PFSK-1 (cell line): ENCODE measurements at regions not wholly inside any gene's neighbourhood (a gene's known extent, or its start where the extent isn't known, plus 50 kb on each side); places are given as distances from the start of the nearest gene placed in this dataset.

ENCODE experiments used
- FOXP2 ChIP-seq: optimal IDR thresholded peaks from 2 replicates; pipeline ENCODE3; 2011; ENCODE audit warnings: borderline replicate concordance, control low read depth, inconsistent platforms; ENCODE audit not compliant: insufficient read depth; ENCODE audit errors: extremely low read length, extremely low read depth
- POLR2AphosphoS5 ChIP-seq: IDR thresholded peaks from 2 replicates; pipeline ENCODE4 v1.6.1; 2012; ENCODE audit warnings: low read depth, mild to moderate bottlenecking, control low read depth, low read length, moderate library complexity
- REST ChIP-seq, 2 experiments: IDR thresholded peaks; 2 replicates each; pipeline versions ENCODE4 v1.6.1 to v1.8.0; 2011 to 2012; ENCODE audit warnings: low read depth in 2 of 2, low read length in 2 of 2, control low read depth in 1 of 2, inconsistent platforms in 1 of 2, mild to moderate bottlenecking in 1 of 2, moderate library complexity in 1 of 2; ENCODE audit not compliant: insufficient read depth in 1 of 2
- SIN3A ChIP-seq: IDR thresholded peaks from 2 replicates; pipeline ENCODE4 v1.6.1; 2012; ENCODE audit warnings: mild to moderate bottlenecking, low read length, moderate library complexity, borderline replicate concordance; ENCODE audit not compliant: insufficient read depth
- TAF1 ChIP-seq: IDR thresholded peaks from 2 replicates; pipeline ENCODE4 v1.6.1; 2012; ENCODE audit warnings: low read length, control low read depth, borderline replicate concordance; ENCODE audit not compliant: insufficient read depth

- TF ChIP-seq TAF1 (no peak), POLR2AphosphoS5 (no peak), SIN3A (no peak), REST (IDR thresholded peaks at IDR 0.05; ENCODE audit: insufficient read depth in 1 of 2, low read depth in 2 of 2, low read length in 2 of 2) (no peak), FOXP2 (no peak)
Observed at GRCh38 chr10:104580774-104581675, 60.1 kb upstream of the SORCS3 start.

- no peak for TF ChIP-seq POLR2AphosphoS5
- TF ChIP-seq TAF1: no peak
- no peak for TF ChIP-seq SIN3A
- no peak for TF ChIP-seq REST (IDR thresholded peaks at IDR 0.05; ENCODE audit: insufficient read depth in 1 of 2, low read depth in 2 of 2, low read length in 2 of 2)
- no peak for TF ChIP-seq FOXP2
Observed at GRCh38 chr10:104581884-104582601, 59.0 kb upstream of the SORCS3 start.

- TF ChIP-seq REST (IDR thresholded peaks at IDR 0.05; ENCODE audit: insufficient read depth in 1 of 2, low read depth in 2 of 2, low read length in 2 of 2) (no peak), SIN3A (no peak), TAF1 (no peak), FOXP2 (no peak), POLR2AphosphoS5 (no peak)
Observed at GRCh38 chr10:104582602-104582951, 58.5 kb upstream of the SORCS3 start.

GRCh38 chr10:104582966-104583365, 58.1 kb upstream of the SORCS3 start:
- TF ChIP-seq POLR2AphosphoS5 (no peak), FOXP2 (no peak), REST (IDR thresholded peaks at IDR 0.05; ENCODE audit: insufficient read depth in 1 of 2, low read depth in 2 of 2, low read length in 2 of 2) (no peak), TAF1 (no peak), SIN3A (no peak)
